ENCODE measurements at regions not wholly inside any gene's neighbourhood (a gene's known extent, or its start where the extent isn't known, plus 50 kb on each side); places are given as distances from the start of the nearest gene placed in this dataset.

DNA sequence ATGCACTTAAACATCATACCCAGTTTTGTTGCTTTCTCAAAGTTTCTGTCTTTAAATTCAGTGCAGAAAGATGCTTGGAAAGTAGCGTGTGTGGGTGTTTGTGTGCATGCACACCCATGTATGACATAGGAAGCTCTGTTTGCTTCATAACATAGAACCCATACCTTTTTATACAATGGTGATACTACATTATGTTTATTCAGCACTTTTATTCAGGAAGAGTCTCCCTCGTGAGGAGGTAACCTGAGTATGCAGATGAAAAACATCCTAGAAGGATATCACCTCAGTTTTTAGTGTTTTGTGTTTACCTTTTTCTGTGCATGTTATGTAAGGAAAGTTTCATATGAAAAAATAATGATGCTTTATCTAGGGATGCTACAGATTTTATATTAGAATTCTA, 111.2 kb downstream of the SST start:
- WGBS (ENCODE audit: insufficient coverage, low coverage, missing lambda C conversion rate) = 0% methylated on average over 2 of the region's 2 CpGs
- no peak for FAIRE-seq
- TF ChIP-seq, protein P1, sequence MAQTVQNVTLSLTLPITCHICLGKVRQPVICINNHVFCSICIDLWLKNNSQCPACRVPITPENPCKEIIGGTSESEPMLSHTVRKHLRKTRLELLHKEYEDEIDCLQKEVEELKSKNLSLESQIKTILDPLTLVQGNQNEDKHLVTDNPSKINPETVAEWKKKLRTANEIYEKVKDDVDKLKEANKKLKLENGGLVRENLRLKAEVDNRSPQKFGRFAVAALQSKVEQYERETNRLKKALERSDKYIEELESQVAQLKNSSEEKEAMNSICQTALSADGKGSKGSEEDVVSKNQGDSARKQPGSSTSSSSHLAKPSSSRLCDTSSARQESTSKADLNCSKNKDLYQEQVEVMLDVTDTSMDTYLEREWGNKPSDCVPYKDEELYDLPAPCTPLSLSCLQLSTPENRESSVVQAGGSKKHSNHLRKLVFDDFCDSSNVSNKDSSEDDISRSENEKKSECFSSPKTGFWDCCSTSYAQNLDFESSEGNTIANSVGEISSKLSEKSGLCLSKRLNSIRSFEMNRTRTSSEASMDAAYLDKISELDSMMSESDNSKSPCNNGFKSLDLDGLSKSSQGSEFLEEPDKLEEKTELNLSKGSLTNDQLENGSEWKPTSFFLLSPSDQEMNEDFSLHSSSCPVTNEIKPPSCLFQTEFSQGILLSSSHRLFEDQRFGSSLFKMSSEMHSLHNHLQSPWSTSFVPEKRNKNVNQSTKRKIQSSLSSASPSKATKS (CRISPR knock-in tag; IDR thresholded peaks at IDR 0.05) = no peak
- TF ChIP-seq, protein P2, sequence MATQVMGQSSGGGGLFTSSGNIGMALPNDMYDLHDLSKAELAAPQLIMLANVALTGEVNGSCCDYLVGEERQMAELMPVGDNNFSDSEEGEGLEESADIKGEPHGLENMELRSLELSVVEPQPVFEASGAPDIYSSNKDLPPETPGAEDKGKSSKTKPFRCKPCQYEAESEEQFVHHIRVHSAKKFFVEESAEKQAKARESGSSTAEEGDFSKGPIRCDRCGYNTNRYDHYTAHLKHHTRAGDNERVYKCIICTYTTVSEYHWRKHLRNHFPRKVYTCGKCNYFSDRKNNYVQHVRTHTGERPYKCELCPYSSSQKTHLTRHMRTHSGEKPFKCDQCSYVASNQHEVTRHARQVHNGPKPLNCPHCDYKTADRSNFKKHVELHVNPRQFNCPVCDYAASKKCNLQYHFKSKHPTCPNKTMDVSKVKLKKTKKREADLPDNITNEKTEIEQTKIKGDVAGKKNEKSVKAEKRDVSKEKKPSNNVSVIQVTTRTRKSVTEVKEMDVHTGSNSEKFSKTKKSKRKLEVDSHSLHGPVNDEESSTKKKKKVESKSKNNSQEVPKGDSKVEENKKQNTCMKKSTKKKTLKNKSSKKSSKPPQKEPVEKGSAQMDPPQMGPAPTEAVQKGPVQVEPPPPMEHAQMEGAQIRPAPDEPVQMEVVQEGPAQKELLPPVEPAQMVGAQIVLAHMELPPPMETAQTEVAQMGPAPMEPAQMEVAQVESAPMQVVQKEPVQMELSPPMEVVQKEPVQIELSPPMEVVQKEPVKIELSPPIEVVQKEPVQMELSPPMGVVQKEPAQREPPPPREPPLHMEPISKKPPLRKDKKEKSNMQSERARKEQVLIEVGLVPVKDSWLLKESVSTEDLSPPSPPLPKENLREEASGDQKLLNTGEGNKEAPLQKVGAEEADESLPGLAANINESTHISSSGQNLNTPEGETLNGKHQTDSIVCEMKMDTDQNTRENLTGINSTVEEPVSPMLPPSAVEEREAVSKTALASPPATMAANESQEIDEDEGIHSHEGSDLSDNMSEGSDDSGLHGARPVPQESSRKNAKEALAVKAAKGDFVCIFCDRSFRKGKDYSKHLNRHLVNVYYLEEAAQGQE (IDR thresholded peaks at IDR 0.05; ENCODE audit: borderline replicate concordance) = no peak
- TF ChIP-seq, protein P2 (CRISPR knock-in tag; IDR thresholded peaks at IDR 0.05; ENCODE audit: low read depth) = no peak
- TF ChIP-seq, protein P3, sequence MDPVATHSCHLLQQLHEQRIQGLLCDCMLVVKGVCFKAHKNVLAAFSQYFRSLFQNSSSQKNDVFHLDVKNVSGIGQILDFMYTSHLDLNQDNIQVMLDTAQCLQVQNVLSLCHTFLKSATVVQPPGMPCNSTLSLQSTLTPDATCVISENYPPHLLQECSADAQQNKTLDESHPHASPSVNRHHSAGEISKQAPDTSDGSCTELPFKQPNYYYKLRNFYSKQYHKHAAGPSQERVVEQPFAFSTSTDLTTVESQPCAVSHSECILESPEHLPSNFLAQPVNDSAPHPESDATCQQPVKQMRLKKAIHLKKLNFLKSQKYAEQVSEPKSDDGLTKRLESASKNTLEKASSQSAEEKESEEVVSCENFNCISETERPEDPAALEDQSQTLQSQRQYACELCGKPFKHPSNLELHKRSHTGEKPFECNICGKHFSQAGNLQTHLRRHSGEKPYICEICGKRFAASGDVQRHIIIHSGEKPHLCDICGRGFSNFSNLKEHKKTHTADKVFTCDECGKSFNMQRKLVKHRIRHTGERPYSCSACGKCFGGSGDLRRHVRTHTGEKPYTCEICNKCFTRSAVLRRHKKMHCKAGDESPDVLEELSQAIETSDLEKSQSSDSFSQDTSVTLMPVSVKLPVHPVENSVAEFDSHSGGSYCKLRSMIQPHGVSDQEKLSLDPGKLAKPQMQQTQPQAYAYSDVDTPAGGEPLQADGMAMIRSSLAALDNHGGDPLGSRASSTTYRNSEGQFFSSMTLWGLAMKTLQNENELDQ (CRISPR knock-in tag; IDR thresholded peaks at IDR 0.05; ENCODE audit: borderline replicate concordance) = no peak
- TF ChIP-seq MAFG (tag; conservative IDR thresholded peaks at IDR 0.05) (peak; percentile 80), NR2C1 (IDR thresholded peaks at IDR 0.05) (no peak), NR2C1 (tag; IDR thresholded peaks at IDR 0.05) (no peak), C11orf30 (IDR thresholded peaks at IDR 0.05; ENCODE audit: low read depth) (peak; percentile 82), SIX5 (IDR thresholded peaks at IDR 0.05; ENCODE audit: borderline replicate concordance in 1 of 2, insufficient read depth in 1 of 2, low read depth in 1 of 2, low read length in 2 of 2) (no peak), MAFF (IDR thresholded peaks at IDR 0.05; ENCODE audit: low read length) (peak; percentile 67), NRF1 (conservative IDR thresholded peaks at IDR 0.05 in 1 of 2, IDR thresholded peaks at IDR 0.05 in 1 of 2) (no peak), ZNF316 (IDR thresholded peaks at IDR 0.05) (peak; percentile 86)

More for the DNA sequence above, 111.2 kb downstream of the SST start:
- POLR2A ChIA-PET = no interaction called here
- no peak overlapping the region for H3K4me3 ChIP-seq
- intact Hi-C loops (cut with micrococcal nuclease) = no loop called here
- no peaks in the 10 kb centered on the region for H4K20me1 ChIP-seq (replicated peaks; ENCODE audit: control insufficient read depth, insufficient read depth, low read length)
- H3K79me2 ChIP-seq (ENCODE audit: control insufficient read depth, insufficient read depth, low read length) = no peaks in the 10 kb centered on the region
- H3K9ac ChIP-seq (ENCODE audit: insufficient read depth in 1 of 2, low read depth in 2 of 2, low read length in 2 of 2) = no peak overlapping the region
- no peak overlapping the region for H3K4me2 ChIP-seq (ENCODE audit: insufficient read depth, low read length)
- H3K27me3 ChIP-seq (ENCODE audit: control insufficient read depth in 2 of 2, insufficient read depth in 2 of 2, low read length in 2 of 2) = no peaks in the 10 kb centered on the region; a peak in 1 of 5 replicates
- H3K4me1 ChIP-seq (replicated peaks in 1 of 2; ENCODE audit: control insufficient read depth in 2 of 2, insufficient read depth in 2 of 2, low read length in 2 of 2) = no peaks in the 10 kb centered on the region
- no peak overlapping the region for H3K27ac ChIP-seq (ENCODE audit: extremely low read depth, low read depth, low read length)
- CTCF ChIA-PET (ENCODE audit: low intra/inter-chr PET ratio) = no interaction called here
- no peaks in the 10 kb centered on the region for H3K36me3 ChIP-seq (ENCODE audit: control insufficient read depth, insufficient read depth, low read length)
- no peaks in the 10 kb centered on the region for H3K9me3 ChIP-seq (replicated peaks; ENCODE audit: control insufficient read depth, insufficient read depth, low read depth, low read length)
- BruUV-seq (replicated peaks) = no TSS peak
- in situ Hi-C loops (cut with MboI) = no loop called here
- ATAC-seq (no peak), DNase-seq (ENCODE audit: extremely low read depth in 1 of 4, low spot score in 3 of 4) (no peak)
- no peaks in the 10 kb centered on the region for H3K9me1 ChIP-seq (ENCODE audit: control insufficient read depth, insufficient read depth, low read length)
- H2AFZ ChIP-seq (ENCODE audit: low read depth, low read length) = no peak overlapping the region

All from K562 (cell line).